ENCODE measurements at regions not wholly inside any gene's neighbourhood (a gene's known extent, or its start where the extent isn't known, plus 50 kb on each side); places are given as distances from the start of the nearest gene placed in this dataset.
"Not testable (repeated sequence)": the region's sequence is repeated elsewhere in the genome, so short reads cannot be mapped to it uniquely, and the experiment has no call there.

DNA sequence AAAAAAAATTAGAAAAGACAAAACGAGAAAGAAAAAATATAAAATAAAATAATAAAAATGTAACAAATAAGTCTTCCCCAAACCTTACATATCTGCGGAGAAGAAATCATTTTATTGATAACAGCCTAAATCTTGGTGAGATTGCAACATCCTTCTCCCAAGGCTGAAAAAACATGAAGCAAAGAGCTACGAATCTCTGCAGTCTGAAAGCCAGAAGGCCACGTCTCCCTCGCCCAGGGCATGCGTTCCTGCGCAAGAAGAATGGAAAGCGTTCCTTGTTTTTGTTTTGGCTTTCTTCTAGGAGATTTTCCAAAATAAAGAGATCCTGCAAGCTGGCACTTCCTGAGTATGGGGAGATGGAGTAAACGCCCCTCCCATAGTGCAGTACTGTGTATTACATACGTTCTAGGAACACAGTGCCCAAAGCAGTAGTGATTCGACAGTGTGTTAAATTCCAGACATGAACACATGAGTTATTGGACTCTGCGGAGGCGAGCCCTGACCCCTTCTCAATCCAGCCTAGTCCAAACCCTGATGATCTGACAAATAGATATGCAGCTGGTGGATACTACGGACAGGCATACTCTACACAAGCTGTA lies 126.7 kb upstream of the RREB1 start:
- H3K9me3 Mint-ChIP-seq = no peaks in the 10 kb centered on the region
- no peaks in the 10 kb centered on the region for H3K36me3 Mint-ChIP-seq
- no peaks in the 10 kb centered on the region for H3K4me1 Mint-ChIP-seq

DNA sequence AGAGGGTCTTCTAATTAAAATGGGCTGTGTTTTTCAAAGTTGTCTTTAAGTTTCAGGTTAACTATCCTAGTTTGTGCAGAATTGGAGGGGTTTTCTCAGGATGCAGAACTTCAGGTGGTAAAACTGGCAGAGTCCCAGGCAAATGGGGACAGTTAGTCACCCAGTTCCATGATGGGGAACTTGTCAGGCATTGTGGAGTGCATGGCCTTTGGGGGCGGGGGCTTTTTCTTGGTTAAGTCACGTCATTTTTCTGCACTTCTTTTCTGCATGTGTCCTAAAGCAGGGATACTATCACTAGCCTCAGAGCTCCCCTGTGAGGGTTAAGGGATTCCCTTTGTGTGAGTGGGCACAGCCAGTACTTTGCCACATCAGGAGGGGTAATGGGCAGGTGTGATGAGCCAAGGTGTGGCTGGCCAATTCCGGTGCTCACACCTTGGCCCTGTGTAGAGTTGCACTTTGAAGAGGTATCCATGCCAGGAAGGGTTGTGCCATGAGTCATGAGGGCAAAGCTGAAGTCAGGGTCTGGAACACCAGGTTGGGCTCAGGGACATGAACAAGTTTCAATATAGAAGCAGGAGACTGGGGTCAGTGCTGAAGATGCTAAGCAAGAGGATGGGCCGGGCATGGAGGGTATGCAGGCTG lies 126.0 kb upstream of the RREB1 start:
- no peaks in the 10 kb centered on the region for H3K9me3 Mint-ChIP-seq
- no peak overlapping the region for H3K27ac Mint-ChIP-seq
- H3K4me3 Mint-ChIP-seq = no peak overlapping the region

More for the DNA sequence above, 126.7 kb upstream of the RREB1 start:
- no peak for DNase-seq (ENCODE audit: low spot score in 2 of 2)
- no peak overlapping the region for H3K4me3 Mint-ChIP-seq
- ATAC-seq = no peak
- no peak overlapping the region for H3K27ac Mint-ChIP-seq

DNA sequence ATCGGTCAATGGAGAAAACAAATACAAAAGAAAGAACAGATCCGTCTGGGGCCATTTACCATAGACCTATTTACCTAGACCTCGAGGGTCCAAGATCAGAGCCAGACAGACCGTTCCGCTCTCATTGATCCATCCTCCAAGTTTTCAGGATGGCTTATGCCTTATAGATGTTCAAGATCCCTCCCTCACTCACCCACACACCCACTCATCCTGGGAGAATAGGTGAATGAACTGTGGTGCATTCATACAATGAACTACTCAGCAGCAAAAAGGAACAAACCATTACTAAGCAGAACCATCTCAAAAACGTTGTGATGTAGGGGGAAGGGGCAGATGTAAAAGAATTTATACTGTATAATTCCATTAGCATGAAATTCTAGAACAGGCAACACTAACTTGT lies 125.1 kb upstream of the RREB1 start:
- no peak for ATAC-seq
- Mint-ChIP-seq H3K4me3 (no peak overlapping the region), H3K9me3 (no peaks in the 10 kb centered on the region), H3K4me1 (no peaks in the 10 kb centered on the region), H3K27ac (no peak overlapping the region), H3K36me3 (no peaks in the 10 kb centered on the region)
- DNase-seq (ENCODE audit: low spot score in 2 of 2) = no peak

More for the DNA sequence above, 126.0 kb upstream of the RREB1 start:
- Mint-ChIP-seq H3K36me3 (no peaks in the 10 kb centered on the region), H3K4me1 (no peaks in the 10 kb centered on the region)
- ATAC-seq = no peak
- DNase-seq (ENCODE audit: low spot score in 2 of 2) = no peak

DNA sequence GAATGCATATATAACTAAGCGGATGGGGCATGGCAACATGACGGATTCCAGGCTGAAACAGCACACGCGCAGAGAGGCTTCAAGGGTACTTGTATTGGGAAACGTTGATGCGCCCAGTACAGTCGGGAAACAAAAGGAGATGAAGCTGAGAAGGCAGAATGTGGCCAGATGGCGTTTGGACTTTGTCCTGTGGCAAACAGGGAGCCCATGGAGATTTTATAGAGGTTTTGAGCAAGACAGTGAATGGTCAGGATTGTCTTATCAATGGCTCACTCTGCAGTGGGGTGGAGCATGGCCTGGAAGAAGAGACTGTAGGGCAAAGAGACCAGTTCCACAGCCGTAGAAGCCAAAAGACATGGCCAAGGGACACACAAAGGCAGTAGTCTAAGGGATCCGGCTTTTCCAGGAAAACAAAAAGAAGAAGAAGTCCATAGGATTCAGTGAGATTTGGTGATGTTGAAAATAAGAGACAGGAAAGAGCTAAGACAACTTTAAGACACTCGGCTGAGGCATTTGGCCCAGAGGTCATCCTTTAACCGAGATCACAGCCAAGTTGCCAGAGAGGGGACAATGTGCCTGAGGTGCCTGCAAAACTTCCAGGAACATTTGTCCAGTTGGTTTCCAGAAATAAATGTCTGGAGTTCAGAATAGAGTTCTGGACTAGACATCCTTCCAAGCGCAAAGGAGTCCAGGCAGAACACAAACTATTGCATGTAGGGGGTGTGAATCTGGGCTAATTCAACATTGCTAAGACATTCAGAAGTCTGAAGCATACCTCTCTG lies 123.0 kb upstream of the RREB1 start:
- no peak overlapping the region for H3K4me3 Mint-ChIP-seq
- H3K9me3 Mint-ChIP-seq = no peaks in the 10 kb centered on the region
- ATAC-seq = no peak

DNA sequence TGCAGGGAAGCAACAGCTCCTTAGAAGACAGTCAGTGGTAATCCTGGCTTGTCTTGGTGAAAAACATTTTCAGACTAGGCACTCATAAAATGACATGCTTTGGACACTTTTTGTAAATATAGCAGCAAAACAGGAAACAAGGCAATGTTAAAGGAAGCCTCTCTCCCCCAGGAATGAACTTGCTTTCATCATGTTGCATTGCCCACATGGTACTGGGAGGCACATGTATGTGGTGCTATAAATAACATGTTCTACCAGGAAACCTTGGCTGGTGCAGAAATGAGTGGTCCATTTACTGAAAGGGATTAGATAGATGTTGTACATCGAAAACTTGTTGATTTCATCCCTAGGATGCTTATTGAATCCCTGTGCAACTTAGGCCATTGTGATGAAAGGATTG lies 121.4 kb upstream of the RREB1 start:
- Mint-ChIP-seq H3K9me3 (no peaks in the 10 kb centered on the region), H3K4me3 (no peak overlapping the region), H3K27ac (no peak overlapping the region), H3K4me1 (no peaks in the 10 kb centered on the region), H3K36me3 (no peaks in the 10 kb centered on the region)
- DNase-seq (ENCODE audit: low spot score in 2 of 2) = no peak
- no peak for ATAC-seq

More for the DNA sequence above, 123.0 kb upstream of the RREB1 start:
- no peak for DNase-seq (ENCODE audit: low spot score in 2 of 2)
- no peaks in the 10 kb centered on the region for H3K36me3 Mint-ChIP-seq
- no peak overlapping the region for H3K27ac Mint-ChIP-seq
- no peaks in the 10 kb centered on the region for H3K4me1 Mint-ChIP-seq

DNA sequence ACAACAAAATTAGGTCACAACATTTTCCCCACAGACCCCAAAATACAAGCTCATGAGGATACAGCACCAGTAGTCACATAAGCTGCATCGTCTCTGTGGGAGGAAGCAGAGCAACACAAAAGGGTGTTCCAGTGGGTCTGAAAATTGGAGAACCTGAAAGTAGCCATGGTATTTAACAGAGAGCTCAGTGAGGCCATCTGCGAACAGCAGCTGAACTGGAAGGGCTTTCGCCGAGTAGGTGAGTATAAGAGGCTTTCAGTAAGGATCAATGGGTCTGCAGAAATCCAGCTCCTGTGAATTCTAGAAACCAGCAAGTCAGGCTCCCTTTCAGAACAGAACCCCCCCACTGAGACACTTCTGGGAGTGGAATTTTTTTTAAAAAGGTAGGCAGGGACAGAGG lies 120.0 kb upstream of the RREB1 start:
- Mint-ChIP-seq H3K4me1 (no peaks in the 10 kb centered on the region), H3K36me3 (no peaks in the 10 kb centered on the region), H3K27ac (no peak overlapping the region), H3K9me3 (no peaks in the 10 kb centered on the region), H3K4me3 (no peak overlapping the region)
- ATAC-seq (no peak), DNase-seq (ENCODE audit: low spot score in 2 of 2) (no peak)

DNA sequence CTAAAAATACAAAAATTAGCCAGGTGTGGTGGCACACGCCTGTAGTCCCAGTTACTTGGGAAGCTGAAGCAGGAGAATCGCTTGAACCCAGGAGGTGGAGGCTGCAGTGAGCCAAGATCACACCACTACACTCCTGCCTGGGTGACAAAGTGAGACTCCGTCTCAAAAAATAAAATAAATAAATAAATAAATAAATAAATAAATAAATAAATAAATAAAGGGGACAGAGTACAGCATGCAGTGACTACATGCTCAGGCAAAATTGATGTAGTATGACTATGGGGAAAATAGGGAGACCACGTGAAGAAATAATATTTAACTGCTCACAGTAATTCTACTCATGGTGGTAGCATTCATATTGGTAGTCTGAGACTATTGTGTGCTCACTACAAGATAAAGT lies 117.7 kb upstream of the RREB1 start:
- not testable (repeated sequence) for H3K27ac Mint-ChIP-seq; H3K36me3 Mint-ChIP-seq; ATAC-seq; H3K4me3 Mint-ChIP-seq; H3K4me1 Mint-ChIP-seq; H3K9me3 Mint-ChIP-seq; DNase-seq (ENCODE audit: low spot score in 2 of 2)

DNA sequence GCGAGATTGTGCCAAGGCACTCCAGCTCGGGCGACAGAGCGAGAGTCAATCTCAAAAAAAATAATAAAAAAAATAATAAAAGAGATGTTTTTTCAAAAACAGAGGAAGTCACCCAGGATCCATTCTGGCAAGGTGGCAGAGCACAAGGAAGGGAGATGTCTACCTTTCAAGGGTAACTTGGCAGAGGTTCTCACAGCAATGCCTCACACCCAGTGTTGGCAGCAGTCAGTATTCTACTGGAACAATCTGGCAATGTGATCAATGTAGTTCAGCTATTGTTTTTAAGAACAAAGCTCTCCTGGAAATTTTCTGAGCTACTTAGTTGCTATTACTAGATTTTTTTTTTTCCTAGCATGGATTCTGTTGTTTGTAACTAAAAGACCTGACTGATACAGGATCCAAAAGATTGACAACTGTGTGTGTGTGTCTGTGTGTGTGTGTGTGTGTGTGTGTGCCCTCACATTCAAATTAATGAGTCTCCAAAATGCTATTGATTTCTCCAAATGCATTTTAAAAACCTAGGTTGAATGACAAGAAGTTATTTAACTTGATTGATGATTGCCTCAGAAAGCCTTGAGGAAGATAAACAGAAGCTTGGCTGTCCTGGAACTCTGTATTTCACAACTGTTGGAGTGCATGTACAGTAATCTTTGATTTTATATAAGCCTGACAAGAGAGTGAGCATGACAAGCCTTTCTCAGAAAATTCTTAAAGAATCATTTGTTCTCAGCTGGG lies 114.1 kb upstream of the RREB1 start:
- no peaks in the 10 kb centered on the region for H3K9me3 Mint-ChIP-seq
- H3K36me3 Mint-ChIP-seq = no peaks in the 10 kb centered on the region
- no peaks in the 10 kb centered on the region for H3K4me1 Mint-ChIP-seq
- H3K27ac Mint-ChIP-seq = no peak overlapping the region
- ATAC-seq (no peak), DNase-seq (ENCODE audit: low spot score in 2 of 2) (no peak)
- H3K4me3 Mint-ChIP-seq = no peak overlapping the region

DNA sequence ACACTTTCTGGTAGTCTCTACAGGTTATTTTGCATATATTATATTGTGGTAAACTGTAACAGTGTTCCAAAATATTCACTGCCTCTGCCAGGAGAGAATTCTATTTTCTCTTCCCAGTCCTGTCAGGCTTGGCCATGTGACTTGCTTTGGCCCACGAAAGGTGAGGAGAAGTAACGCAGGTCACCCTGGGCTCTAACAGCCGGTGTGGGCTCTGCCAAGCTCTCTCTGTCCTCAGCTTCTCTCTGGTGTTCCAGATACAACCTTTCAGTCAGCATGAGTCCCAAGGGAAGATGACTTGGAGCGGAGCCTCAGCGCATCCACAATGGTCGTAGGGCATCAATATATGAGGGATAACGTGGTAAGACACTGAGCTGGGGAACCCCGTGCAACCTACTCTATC lies 113.0 kb upstream of the RREB1 start:
- H3K4me1 Mint-ChIP-seq = no peaks in the 10 kb centered on the region
- no peak overlapping the region for H3K27ac Mint-ChIP-seq
- H3K4me3 Mint-ChIP-seq = no peak overlapping the region
- H3K36me3 Mint-ChIP-seq = no peaks in the 10 kb centered on the region
- DNase-seq (ENCODE audit: low spot score in 2 of 2) (no peak), ATAC-seq (no peak)
- H3K9me3 Mint-ChIP-seq = no peaks in the 10 kb centered on the region

DNA sequence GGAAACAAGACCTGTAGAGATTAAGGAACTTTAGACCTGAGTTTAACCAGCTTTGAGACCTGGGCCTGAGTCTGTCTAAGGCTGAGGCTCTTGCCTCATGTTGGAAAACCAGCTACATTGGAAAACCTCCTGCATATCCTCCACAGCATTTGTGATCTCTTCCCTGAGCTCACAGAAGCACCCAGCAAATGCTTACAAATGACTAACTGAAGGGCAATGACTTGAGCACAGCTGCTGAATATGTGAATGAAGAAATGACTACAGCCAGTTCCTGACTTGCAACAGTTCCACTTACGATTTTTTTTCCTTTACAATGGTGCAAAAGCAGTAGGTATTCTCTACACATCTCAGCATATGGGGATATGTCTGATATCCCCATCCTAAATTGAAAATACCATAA lies 112.4 kb upstream of the RREB1 start:
- Mint-ChIP-seq H3K9me3 (no peaks in the 10 kb centered on the region), H3K27ac (no peak overlapping the region), H3K4me3 (no peak overlapping the region), H3K36me3 (no peaks in the 10 kb centered on the region), H3K4me1 (no peaks in the 10 kb centered on the region)
- no peak for DNase-seq (ENCODE audit: low spot score in 2 of 2)
- no peak for ATAC-seq

DNA sequence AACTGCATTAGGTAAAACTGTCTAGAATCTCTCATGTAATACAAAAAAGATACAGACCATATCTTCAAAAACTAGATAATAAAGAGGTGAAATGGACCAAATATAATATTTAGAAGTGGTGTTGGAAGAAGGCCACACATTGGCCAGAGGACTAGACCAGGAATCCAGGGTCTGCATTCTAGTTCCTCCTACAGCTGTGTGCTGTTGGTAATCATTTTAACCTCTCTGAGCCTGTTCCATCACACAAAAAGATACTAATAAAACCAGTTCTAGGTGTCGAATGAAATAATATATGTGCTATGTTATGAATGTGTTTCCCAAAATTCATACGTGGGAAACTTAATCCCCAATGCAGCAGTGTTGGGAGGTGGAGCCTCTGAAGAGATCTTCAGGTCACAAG lies 111.6 kb upstream of the RREB1 start:
- Mint-ChIP-seq H3K36me3 (no peaks in the 10 kb centered on the region), H3K9me3 (no peaks in the 10 kb centered on the region), H3K4me3 (no peak overlapping the region), H3K27ac (no peak overlapping the region), H3K4me1 (no peaks in the 10 kb centered on the region)
- ATAC-seq (no peak), DNase-seq (ENCODE audit: low spot score in 2 of 2) (no peak)

DNA sequence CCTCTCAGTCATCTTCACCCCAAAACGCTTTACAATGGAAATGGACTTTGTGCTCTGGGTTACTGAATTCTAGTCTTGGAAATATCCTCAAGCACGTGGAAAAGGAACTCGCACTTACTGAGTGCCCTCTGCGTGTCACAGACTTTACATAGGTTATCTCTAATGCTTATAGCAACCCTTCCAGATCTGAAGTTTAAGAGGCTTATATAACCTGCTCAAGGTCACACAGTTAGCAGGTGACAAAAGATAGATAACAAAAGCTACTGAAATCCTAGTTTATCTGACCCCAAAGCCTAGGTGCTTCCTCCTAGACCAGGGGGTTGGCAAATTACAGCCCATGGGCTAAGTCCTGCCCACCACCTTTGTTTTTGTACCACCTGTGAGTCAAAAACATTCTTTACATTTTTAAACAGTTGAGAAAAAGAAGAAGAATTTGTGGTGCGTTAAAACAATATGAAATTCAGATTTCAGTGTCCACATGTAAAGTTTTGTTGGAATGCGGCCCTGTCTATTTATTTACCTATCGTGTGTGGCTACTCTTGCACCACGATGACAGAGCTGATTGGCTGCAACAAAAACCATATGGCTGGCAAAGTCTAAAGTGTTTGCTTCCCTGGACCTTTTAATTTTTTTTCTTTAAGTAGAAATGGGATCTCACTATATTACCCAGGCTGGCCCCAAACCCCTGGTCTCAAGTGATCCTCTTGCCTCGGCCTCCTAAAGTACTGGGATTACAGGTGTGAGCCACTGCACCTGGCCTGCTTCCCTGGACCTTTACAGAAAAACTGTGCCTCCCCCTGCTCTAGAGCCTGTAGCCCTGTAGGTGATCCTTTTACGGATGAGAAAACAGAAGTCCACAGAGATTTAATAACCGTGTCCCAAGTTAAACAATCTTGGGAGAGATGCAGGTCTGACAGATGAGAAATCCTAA lies 110.2 kb upstream of the RREB1 start:
- no peaks in the 10 kb centered on the region for H3K9me3 Mint-ChIP-seq
- no peaks in the 10 kb centered on the region for H3K4me1 Mint-ChIP-seq
- DNase-seq (ENCODE audit: low spot score in 2 of 2) (no peak), ATAC-seq (no peak)
- H3K4me3 Mint-ChIP-seq = no peak overlapping the region
- H3K27ac Mint-ChIP-seq = no peak overlapping the region
- no peaks in the 10 kb centered on the region for H3K36me3 Mint-ChIP-seq

DNA sequence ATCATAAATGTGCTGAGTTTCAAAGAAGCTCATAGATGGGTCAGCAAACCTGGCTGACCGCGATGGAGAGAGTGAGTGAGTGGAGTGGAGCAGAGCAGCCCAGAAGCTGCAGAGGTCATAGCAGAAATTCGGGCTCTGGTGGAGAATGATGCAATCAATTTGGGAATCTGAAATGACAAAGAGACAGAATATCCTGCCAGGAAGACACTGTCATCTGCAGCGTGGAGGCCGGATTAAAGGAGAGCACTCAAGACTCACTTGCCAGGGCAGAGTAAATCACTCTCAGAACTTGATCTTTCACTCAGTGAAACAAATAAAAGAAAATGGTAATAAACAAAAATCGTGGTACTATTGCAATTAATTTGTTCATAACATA lies 109.6 kb upstream of the RREB1 start:
- Mint-ChIP-seq H3K4me1 (no peaks in the 10 kb centered on the region), H3K36me3 (no peaks in the 10 kb centered on the region), H3K9me3 (no peaks in the 10 kb centered on the region), H3K27ac (no peak overlapping the region), H3K4me3 (no peak overlapping the region)
- ATAC-seq (no peak), DNase-seq (ENCODE audit: low spot score in 2 of 2) (no peak)

DNA sequence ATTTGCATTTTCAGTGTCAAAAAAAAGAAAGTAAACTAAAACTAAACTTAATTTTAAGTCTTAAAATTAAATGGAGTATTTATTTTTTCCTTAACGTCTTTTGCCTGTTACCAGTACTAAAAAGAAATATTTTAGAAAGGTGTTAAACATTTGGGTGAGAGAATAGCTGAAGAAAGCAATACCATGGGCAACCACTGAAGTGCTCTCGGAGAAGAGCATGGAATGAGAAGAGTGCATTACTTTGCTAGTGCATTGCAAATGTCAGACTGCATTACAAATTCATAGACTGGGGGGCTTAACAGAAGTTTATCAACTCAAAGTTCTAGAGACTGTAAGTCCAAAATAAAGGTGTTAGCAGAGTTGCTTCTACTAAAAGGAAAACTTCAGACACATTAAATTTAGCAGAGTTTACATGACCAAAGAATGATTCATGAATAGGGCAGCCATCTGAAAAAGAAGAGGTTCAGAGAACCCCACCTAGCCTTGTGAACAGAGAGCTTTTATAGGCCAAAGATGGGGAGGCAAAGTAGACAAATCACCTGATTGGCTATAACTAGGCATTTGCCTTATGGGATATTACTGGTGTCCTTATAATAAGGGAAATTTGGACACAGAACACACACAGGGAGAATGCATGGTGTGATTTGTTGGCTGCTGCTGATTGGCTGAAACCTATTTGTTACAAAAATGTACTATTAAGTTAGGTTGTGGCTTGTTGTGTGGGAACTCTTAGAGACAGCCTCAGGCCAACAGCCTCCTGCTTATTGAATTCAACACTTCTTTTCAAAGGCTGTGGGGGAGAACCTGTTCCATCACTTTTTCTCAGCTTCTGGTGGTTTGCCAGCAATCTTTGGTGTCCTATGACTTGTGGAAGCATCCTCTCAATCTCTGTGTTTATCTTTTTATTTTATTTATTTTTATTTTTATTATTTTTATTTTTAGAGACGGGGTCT lies 106.7 kb upstream of the RREB1 start:
- Mint-ChIP-seq H3K36me3 (no peaks in the 10 kb centered on the region), H3K27ac (no peak overlapping the region), H3K4me1 (no peaks in the 10 kb centered on the region), H3K4me3 (no peak overlapping the region), H3K9me3 (no peaks in the 10 kb centered on the region)
- ATAC-seq (no peak), DNase-seq (ENCODE audit: low spot score in 2 of 2) (no peak)

Measured in stimulated activated effector memory CD8-positive, alpha-beta T cell treated with anti-CD3 and anti-CD28 coated beads, Interleukin-12 subunit alpha, Interleukin-12 subunit beta, amount 100 ng/mL, for 72 hours (primary cell).